SK-N-MC (cell line): ENCODE measurements at regions not wholly inside any gene's neighbourhood (a gene's known extent, or its start where the extent isn't known, plus 50 kb on each side); places are given as distances from the start of the nearest gene placed in this dataset.
"Not testable (repeated sequence)": the region's sequence is repeated elsewhere in the genome, so short reads cannot be mapped to it uniquely, and the experiment has no call there.

Experiments
- DNase-seq: peaks from one replicate; pipeline ENCODE4 v3.0.0-alpha.2; 2011; ENCODE audit warnings: low read depth, low spot score
- H3K27ac ChIP-seq: fragments of 200-600 bp; sonication (generic); 2 replicates; pipeline ENCODE4 v1.5.1; 2016; ENCODE audit warnings: mixed run types
- H3K36me3 ChIP-seq: fragments of 200-600 bp; sonication (generic); 2 replicates; pipeline ENCODE4 v1.6.1; 2017; ENCODE audit warnings: antibody characterized with exemption, low read length, mixed read lengths; ENCODE audit not compliant: insufficient read depth
- H3K4me3 ChIP-seq: fragments of 200-600 bp; sonication (generic); 2 replicates; pipeline ENCODE4 v1.5.1; 2016
- H3K9ac ChIP-seq: fragments of 200-600 bp; sonication (generic); 2 replicates; pipeline ENCODE4 v1.8.0; 2017; ENCODE audit warnings: mixed run types, mixed read lengths; ENCODE audit not compliant: insufficient read length
- H3K9me3 ChIP-seq: fragments of 200-600 bp; sonication (generic); 2 replicates; pipeline ENCODE4 v1.6.1; 2017; ENCODE audit warnings: low read depth, mild to moderate bottlenecking, antibody characterized with exemption, low read length, moderate library complexity, mixed read lengths
- EZH2 ChIP-seq: fragments of 200-600 bp; sonication (generic); IDR thresholded peaks from one replicate; pipeline ENCODE4 v1.6.1; 2017; ENCODE audit warnings: antibody characterized with exemption
- FOXP2 ChIP-seq: optimal IDR thresholded peaks from 2 replicates; pipeline ENCODE3; 2011; ENCODE audit warnings: mild to moderate bottlenecking, moderate library complexity; ENCODE audit not compliant: insufficient read depth; ENCODE audit errors: extremely low read length, control extremely low read depth
- POLR2AphosphoS5 ChIP-seq: IDR thresholded peaks from 2 replicates; pipeline ENCODE4 v1.6.1; 2012; ENCODE audit warnings: mild to moderate bottlenecking, low read depth, low read length, borderline replicate concordance

DNA sequence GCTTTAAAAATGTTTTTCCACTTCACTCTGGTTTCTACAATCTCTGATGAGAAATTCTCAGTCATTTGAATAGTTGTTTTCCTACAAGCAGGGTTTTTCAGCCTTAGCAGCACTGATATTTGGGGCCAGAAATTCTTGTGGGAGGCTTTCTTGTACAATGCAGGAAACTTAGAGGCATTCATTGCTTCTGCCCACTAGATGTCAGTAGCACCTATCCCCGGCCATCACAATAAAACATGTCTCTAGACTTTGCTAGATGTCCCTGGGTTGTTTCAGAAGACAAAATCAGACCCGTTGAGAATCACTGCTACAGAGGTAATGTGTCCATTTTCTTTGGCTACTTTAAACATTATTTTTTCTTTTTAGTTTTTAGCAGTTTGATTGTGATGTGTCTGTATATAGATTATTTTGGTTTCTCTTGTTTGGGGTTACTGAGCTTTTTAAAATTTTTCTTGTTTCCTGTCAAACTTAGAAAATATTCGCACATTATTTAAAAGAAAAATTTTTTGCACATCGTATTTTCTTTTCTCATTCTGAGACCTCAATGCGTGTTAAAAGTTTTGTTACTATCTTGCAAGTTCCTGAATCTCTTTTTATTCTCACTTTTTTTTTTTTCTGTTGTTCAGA lies 60.8 kb upstream of the CCDC179 start:
- no peak for TF ChIP-seq FOXP2
- no peak for TF ChIP-seq EZH2
- TF ChIP-seq POLR2AphosphoS5: no peak
- DNase-seq: no peak
- H3K27ac ChIP-seq: no peak overlapping the region
- no peak overlapping the region for H3K4me3 ChIP-seq
- no peaks in the 10 kb centered on the region for H3K9me3 ChIP-seq
- no peak overlapping the region for H3K9ac ChIP-seq
- no peaks in the 10 kb centered on the region for H3K36me3 ChIP-seq

DNA sequence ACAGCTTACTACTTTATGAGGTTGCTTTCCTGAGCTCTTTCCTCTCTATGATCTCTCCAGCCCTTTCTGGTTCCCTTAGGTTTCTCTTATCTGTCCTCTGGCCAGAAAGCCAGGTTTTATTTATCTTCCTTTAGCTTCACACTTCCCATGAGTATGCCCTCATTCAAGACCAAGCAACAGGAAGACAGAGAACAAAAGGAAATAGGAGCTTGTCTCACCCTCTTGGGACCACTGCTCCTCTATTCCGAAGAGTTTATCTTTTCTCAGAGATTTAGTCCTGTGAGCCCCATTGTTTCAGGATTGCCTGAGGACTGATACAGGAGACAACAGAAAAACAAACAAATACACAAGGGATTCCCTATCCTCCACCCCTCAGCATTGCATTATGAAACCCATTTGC lies 62.4 kb upstream of the CCDC179 start:
- Histone ChIP-seq H3K4me3 (no peak overlapping the region), H3K27ac (no peak overlapping the region), H3K9ac (no peak overlapping the region), H3K36me3 (no peaks in the 10 kb centered on the region), H3K9me3 (no peaks in the 10 kb centered on the region)
- DNase-seq: no peak
- no peak for TF ChIP-seq EZH2
- TF ChIP-seq FOXP2: no peak
- no peak for TF ChIP-seq POLR2AphosphoS5

DNA sequence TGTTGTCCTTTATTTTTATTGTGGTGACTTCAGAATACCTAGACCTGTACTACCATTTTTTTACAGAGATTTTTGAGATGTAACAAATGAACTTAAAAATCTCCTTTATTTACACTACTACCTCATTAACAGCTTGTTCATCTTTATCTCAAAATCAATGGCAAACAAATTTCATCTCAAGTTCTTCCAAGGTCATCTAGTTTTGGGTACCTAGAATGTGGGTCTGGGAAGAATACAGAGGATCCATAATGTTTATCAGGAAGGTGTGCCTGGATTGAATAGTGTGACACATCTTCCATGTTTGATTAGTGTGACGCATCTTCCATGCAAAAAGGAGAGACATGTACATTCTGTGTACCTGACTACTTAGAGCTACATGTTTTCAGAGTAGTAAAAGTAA lies 63.3 kb upstream of the CCDC179 start:
- Histone ChIP-seq H3K4me3 (no peak overlapping the region), H3K9ac (no peak overlapping the region), H3K27ac (no peak overlapping the region), H3K9me3 (no peaks in the 10 kb centered on the region), H3K36me3 (no peaks in the 10 kb centered on the region)
- TF ChIP-seq EZH2 (no peak), POLR2AphosphoS5 (no peak), FOXP2 (no peak)
- DNase-seq: no peak

DNA sequence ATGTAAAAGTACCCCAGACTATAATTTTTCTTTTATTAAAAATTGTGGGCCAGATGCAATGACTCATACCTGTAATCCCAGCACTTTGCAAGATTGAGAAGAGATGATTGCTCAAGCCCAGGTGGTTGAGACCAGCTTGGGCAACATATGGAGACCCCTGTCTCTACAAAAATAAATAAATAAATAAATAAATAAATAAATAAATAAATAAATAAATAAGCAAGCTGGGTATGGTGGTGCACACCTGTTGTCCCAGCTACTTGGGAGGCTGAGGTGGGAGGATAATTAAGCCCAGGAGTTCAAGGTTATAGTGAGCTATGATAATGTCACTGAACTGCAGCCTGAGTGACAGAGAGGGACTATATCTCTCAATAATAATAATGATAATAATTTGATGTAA lies 66.1 kb upstream of the CCDC179 start:
- no peak for TF ChIP-seq FOXP2
- H3K4me3 ChIP-seq: no peak overlapping the region
- DNase-seq: no peak
- H3K36me3 ChIP-seq: no peaks in the 10 kb centered on the region
- no peak overlapping the region for H3K27ac ChIP-seq
- H3K9me3 ChIP-seq: no peaks in the 10 kb centered on the region
- no peak overlapping the region for H3K9ac ChIP-seq

DNA sequence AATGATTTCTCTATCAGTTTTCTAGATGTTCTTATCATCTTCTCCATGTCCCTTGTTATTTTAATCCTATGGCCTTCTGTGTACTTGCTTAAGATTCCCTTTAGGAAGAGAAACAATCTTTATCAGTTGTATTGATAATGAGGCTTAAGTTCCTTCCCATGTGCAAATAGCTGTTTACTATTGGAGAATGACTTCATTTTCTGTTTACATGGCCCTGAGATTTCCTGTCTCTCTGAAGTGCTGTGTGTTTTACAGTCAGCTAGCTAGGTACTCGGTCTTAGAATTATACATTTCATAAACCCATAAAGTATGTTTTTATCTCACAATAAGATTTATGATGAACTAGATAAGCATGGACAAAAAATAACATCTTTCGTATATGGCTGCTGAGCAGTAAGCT lies 67.5 kb upstream of the CCDC179 start:
- H3K4me3 ChIP-seq: no peak overlapping the region
- no peak overlapping the region for H3K9ac ChIP-seq
- no peaks in the 10 kb centered on the region for H3K36me3 ChIP-seq
- H3K27ac ChIP-seq: no peak overlapping the region
- DNase-seq: no peak
- H3K9me3 ChIP-seq: no peaks in the 10 kb centered on the region
- no peak for TF ChIP-seq POLR2AphosphoS5
- TF ChIP-seq FOXP2: no peak
- no peak for TF ChIP-seq EZH2

DNA sequence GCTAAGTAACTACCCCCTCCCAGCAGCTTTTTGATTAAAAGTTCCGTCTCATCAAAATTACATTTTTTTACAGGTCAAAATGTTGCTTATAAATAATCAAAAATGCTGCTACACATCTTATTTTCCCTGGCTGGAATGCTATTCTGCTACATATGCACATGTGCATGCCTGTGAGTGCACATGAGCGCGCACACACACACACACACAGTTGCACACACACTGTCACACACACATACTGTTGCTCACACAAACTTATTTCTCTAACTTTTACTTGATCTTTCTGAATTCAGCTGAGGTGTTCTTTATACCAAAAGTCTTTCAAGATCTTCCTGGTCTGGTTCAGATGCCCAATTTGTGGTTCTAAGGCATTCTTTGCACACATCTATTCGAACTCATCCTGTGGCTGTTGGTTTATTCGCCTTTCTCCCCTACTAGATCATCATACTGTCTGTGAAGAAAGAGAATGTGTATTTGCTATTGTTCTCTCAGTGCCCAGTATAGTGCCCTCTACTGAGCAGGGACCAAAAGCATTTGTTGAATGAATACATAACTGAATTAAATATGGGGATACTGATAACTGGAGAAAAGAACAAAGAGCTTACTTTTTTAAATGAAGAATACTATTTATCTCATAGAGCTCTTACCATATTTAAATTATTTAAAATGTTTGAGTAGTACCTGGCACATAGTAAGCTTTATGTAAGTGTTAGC lies 68.1 kb upstream of the CCDC179 start:
- no peaks in the 10 kb centered on the region for H3K36me3 ChIP-seq
- DNase-seq: no peak

DNA sequence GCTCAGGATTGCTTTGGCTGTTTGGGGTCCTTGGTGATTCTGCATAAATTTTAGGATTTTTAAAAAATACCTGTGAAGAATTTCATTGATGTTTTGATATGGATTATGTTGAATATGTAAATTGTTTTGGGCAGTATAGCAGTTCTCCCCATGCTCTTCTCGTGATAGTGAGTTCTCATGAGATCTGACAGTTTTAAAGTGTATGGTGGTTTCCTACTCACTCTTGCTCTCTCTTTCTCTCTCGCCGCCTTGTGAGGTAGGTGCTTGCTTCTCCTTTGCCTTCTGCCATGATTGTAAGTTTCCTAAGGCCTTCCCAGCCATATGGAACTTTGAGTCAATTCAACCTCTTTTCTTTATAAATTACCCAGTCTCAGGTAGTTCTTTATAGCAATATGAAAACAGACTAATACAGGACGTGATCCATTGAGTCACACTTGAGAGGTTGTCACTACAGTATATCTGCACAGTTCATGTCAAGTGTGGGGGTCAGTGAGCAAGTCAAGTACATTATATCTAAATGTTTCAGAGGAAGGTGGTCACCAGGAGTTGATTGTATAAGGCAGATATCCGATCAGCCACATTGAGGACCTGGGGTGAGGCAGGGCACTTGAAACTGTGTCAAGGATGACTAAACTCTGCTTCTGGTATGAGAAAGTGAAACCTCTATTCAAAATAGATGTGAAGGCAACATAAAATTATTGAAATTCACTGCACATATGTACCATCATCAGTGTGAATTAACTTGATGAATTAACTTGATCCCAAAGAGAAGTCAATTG lies 70.7 kb upstream of the CCDC179 start:
- no peaks in the 10 kb centered on the region for H3K9me3 ChIP-seq
- H3K9ac ChIP-seq: no peak overlapping the region
- TF ChIP-seq FOXP2 (no peak), POLR2AphosphoS5 (no peak), EZH2 (no peak)
- no peak for DNase-seq
- no peak overlapping the region for H3K27ac ChIP-seq
- H3K36me3 ChIP-seq: no peaks in the 10 kb centered on the region
- H3K4me3 ChIP-seq: no peak overlapping the region

More for the DNA sequence above, 68.1 kb upstream of the CCDC179 start:
- TF ChIP-seq FOXP2: no peak
- TF ChIP-seq POLR2AphosphoS5: no peak
- no peak for TF ChIP-seq EZH2
- H3K4me3 ChIP-seq: no peak overlapping the region
- H3K27ac ChIP-seq: no peak overlapping the region
- H3K9ac ChIP-seq: no peak overlapping the region
- no peaks in the 10 kb centered on the region for H3K9me3 ChIP-seq

DNA sequence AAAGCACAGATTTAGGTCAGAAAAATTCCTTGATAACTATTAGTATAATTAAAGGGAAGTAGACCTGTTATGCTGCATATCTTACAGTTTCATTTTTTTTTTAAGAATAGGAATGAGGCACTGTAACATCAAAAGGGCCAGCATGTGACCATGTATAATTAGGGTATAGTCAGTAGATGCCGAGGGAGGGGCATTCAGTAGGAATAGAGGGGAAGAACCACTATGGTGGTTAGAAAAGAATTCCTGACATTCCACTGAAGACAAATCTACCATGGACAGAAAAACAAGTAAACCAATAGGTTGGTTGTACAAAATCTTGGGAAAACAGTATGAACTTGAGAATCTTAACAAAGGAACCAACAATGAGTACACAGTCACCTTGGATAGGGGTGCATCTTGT lies 78.4 kb upstream of the CCDC179 start:
- TF ChIP-seq POLR2AphosphoS5 (no peak), EZH2 (no peak), FOXP2 (no peak)
- DNase-seq: no peak
- H3K27ac ChIP-seq: no peak overlapping the region
- no peak overlapping the region for H3K4me3 ChIP-seq
- no peaks in the 10 kb centered on the region for H3K9me3 ChIP-seq
- H3K9ac ChIP-seq: no peak overlapping the region
- H3K36me3 ChIP-seq: no peaks in the 10 kb centered on the region

DNA sequence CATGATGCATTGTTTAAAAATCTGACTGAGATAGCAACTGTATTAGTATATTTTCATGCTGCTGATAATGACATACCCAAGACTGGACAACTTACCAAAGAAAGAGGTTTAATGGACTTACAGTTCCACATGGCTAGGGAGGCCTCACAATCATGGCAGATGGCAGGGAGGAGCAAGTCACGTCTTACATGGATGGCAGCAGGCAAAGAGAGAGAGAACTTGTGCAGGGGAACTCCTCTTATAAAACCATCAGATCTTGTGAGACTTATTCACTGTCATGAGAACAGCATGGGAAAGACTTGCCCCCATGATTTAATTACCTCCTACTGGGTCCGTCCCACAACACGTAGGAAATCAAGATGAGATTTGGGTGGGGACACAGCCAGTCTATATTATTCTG lies 81.3 kb upstream of the CCDC179 start:
- not testable (repeated sequence) for H3K36me3 ChIP-seq, H3K4me3 ChIP-seq, H3K9ac ChIP-seq, H3K27ac ChIP-seq, DNase-seq, H3K9me3 ChIP-seq
